ENCODE measurements at regions not wholly inside any gene's neighbourhood (a gene's known extent, or its start where the extent isn't known, plus 50 kb on each side); places are given as distances from the start of the nearest gene placed in this dataset.

DNA sequence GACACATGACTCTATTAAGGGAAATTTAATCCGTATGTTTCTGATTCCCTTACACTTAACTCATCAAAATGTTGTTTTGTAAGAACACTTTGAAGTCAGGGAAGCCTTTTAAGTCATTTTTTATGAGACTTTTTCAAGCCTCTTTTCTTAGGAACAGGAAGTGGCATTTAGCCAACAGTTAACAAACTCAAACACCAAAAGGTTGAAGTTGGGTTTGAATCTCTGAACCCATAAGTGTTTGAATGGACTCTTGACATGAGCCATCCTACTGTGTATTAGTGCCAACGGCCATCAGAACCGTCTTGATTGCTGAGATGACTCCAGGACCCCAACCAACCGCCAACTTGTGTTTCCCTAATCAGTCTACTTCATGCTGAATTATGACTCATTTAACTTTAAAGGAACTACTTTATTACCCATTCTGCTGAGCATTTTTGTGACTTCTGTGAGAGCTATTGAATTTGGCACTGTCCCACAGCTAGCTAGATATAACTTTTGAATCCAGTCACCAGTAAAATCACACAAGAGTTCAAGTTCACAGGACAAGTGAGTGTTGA is 209.1 kb upstream of the FAT1 start:
- TF ChIP-seq EZH2phosphoT487 (conservative IDR thresholded peaks at IDR 0.05; ENCODE audit: low read length), result no peak
- TF ChIP-seq, protein P1, sequence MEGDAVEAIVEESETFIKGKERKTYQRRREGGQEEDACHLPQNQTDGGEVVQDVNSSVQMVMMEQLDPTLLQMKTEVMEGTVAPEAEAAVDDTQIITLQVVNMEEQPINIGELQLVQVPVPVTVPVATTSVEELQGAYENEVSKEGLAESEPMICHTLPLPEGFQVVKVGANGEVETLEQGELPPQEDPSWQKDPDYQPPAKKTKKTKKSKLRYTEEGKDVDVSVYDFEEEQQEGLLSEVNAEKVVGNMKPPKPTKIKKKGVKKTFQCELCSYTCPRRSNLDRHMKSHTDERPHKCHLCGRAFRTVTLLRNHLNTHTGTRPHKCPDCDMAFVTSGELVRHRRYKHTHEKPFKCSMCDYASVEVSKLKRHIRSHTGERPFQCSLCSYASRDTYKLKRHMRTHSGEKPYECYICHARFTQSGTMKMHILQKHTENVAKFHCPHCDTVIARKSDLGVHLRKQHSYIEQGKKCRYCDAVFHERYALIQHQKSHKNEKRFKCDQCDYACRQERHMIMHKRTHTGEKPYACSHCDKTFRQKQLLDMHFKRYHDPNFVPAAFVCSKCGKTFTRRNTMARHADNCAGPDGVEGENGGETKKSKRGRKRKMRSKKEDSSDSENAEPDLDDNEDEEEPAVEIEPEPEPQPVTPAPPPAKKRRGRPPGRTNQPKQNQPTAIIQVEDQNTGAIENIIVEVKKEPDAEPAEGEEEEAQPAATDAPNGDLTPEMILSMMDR (IDR thresholded peaks at IDR 0.05; ENCODE audit: insufficient read depth, low read length, poor library complexity, severe bottlenecking), result no peak

Data from SU-DHL-6 (cell line).